ENCODE measurements at regions not wholly inside any gene's neighbourhood (a gene's known extent, or its start where the extent isn't known, plus 50 kb on each side); places are given as distances from the start of the nearest gene placed in this dataset.

DNA sequence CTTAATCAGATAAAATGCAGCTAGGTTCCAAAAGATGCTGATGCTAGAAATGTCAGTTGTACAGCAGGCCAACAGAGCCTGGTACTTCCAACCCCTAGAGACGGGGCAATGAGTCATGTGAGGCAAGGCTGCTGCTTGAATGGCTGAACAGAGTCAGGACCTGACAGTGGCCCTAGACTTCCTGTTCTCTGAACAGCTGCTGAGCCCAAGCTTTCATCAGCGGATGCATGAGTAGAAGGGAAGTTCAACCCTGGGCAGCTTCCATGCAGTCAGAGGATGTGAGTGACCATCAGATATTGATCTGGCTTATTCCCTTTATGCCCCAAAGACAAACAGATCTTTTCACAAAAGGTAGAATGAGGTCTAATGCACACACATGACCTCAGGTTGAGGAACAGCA, 282.9 kb upstream of the COL8A1 start:
- Histone ChIP-seq H3K27ac (ENCODE audit: insufficient read length, low read depth, low read length) (no peak overlapping the region), H4K20me1 (ENCODE audit: control insufficient read depth, insufficient read depth, insufficient read length) (no peaks in the 10 kb centered on the region), H3K23me2 (ENCODE audit: insufficient read length, low read depth, low read length, poor library complexity, severe bottlenecking) (no peaks in the 10 kb centered on the region), H3K79me2 (ENCODE audit: insufficient read depth, low read length) (no peaks in the 10 kb centered on the region), H2BK20ac (ENCODE audit: low read depth, low read length, poor library complexity, severe bottlenecking) (no peak overlapping the region), H3K9ac (ENCODE audit: extremely low read depth, insufficient read length, low read length) (no peak overlapping the region), H3K14ac (ENCODE audit: insufficient read depth, low read length) (no peak overlapping the region), H3T11ph (ENCODE audit: low read length) (no peak overlapping the region), H2BK120ac (ENCODE audit: low read depth, low read length, poor library complexity, severe bottlenecking) (no peak overlapping the region), H4K91ac (ENCODE audit: insufficient read length, low read depth, low read length) (no peak overlapping the region), H4K8ac (replicated peaks; ENCODE audit: insufficient read length, low read depth, low read length) (no peak overlapping the region), H2AFZ (ENCODE audit: low read length) (no peak overlapping the region), H4K5ac (ENCODE audit: insufficient read length, low read depth, low read length) (no peak overlapping the region), H3K4me2 (ENCODE audit: insufficient read depth, insufficient read length, low read length) (no peak overlapping the region), H2BK15ac (ENCODE audit: low read depth, low read length) (no peak overlapping the region), H2BK5ac (ENCODE audit: insufficient read length, low read length) (no peak overlapping the region), H3K79me1 (ENCODE audit: insufficient read depth, low read depth, low read length, poor library complexity, severe bottlenecking) (no peaks in the 10 kb centered on the region), H3K27me3 (ENCODE audit: insufficient read depth, low read length) (no peaks in the 10 kb centered on the region), H2AK5ac (ENCODE audit: insufficient read length, low read length) (no peak overlapping the region), H3K4ac (ENCODE audit: low read depth, low read length) (no peak overlapping the region), H3K56ac (ENCODE audit: insufficient read length, low read depth, low read length) (no peak overlapping the region), H2BK12ac (ENCODE audit: insufficient read length, low read depth, low read length) (no peak overlapping the region), H3K18ac (ENCODE audit: insufficient read length, low read depth, low read length) (no peak overlapping the region), H3K23ac (ENCODE audit: insufficient read length, low read depth, low read length) (no peak overlapping the region), H3K9me3 (ENCODE audit: control insufficient read depth, low read depth, low read length) (no peaks in the 10 kb centered on the region), H3K4me1 (ENCODE audit: insufficient read depth, low read length) (no peaks in the 10 kb centered on the region)
- TF ChIP-seq, protein P1, sequence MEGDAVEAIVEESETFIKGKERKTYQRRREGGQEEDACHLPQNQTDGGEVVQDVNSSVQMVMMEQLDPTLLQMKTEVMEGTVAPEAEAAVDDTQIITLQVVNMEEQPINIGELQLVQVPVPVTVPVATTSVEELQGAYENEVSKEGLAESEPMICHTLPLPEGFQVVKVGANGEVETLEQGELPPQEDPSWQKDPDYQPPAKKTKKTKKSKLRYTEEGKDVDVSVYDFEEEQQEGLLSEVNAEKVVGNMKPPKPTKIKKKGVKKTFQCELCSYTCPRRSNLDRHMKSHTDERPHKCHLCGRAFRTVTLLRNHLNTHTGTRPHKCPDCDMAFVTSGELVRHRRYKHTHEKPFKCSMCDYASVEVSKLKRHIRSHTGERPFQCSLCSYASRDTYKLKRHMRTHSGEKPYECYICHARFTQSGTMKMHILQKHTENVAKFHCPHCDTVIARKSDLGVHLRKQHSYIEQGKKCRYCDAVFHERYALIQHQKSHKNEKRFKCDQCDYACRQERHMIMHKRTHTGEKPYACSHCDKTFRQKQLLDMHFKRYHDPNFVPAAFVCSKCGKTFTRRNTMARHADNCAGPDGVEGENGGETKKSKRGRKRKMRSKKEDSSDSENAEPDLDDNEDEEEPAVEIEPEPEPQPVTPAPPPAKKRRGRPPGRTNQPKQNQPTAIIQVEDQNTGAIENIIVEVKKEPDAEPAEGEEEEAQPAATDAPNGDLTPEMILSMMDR (conservative IDR thresholded peaks at IDR 0.05), result no peak
- H3K27ac Mint-ChIP-seq, result no peak overlapping the region; a peak in 1 of 7 replicates
- H3K9me3 Mint-ChIP-seq, result no peaks in the 10 kb centered on the region; a peak in 1 of 5 replicates
- no peaks in the 10 kb centered on the region for H3K36me3 Mint-ChIP-seq (ENCODE audit: insufficient read depth in 1 of 3, low read depth in 3 of 3)
- no peak overlapping the region for H3K4me3 Mint-ChIP-seq
- no peaks in the 10 kb centered on the region for H3K4me1 Mint-ChIP-seq
- DNase-seq, result no peak
- WGBS (ENCODE audit: extremely low coverage, insufficient read length, low lambda C conversion rate), result no CpG with 5 or more reads among the region's 2 CpGs
- H3K27me3 Mint-ChIP-seq (ENCODE audit: low read depth), result no peaks in the 10 kb centered on the region
